ENCODE measurements at regions not wholly inside any gene's neighbourhood (a gene's known extent, or its start where the extent isn't known, plus 50 kb on each side); places are given as distances from the start of the nearest gene placed in this dataset.

- DNase-seq = no peak
Observed at GRCh38 chr13:59337070-59337469, 826.7 kb downstream of the DIAPH3 start.

GRCh38 chr13:59340151-59340550, 823.6 kb downstream of the DIAPH3 start:
- no peak for DNase-seq

DNA sequence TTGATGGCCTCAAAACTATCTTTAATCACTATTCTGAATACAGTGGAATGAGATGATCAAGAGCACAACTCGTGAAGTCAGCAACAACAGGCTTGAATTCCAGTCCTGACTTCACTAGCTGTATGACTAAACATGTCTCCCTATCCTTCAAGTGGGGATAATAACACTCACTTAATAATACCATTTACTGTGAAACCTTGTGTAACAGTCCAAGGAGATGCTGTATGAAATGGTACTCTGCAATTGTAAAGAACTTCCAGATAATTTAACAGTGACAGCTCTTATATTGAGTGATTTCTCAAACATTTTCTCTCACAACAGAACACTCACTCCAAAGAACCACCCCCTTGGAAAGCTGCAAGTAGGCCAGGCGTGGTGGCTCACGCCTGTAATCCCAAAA, 823.1 kb downstream of the DIAPH3 start:
- DNase-seq = no peak

GRCh38 chr13:59342400-59342799, 821.3 kb downstream of the DIAPH3 start:
- DNase-seq = no peak

DNA sequence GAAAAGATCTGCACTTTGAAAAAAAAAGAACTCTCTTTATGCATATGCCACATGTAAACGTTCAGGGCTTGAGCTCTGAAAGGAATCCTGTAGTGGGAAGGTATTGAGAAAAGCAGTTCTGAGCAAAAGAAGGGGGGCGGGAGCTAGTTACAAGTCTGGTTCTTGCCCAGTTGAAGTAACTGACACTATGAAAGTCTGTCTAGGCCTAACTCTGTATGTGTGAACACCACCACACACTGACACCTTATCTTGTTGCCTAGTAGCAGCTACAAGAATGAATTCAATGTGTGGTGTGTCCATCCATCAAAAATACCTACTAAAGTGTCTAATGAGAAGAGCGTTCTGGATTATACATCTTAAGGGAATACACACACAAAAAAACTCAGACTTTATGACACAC, 820.6 kb downstream of the DIAPH3 start:
- DNase-seq = no peak

GRCh38 chr13:59343993-59344822, 819.5 kb downstream of the DIAPH3 start:
- no peak for DNase-seq

DNA sequence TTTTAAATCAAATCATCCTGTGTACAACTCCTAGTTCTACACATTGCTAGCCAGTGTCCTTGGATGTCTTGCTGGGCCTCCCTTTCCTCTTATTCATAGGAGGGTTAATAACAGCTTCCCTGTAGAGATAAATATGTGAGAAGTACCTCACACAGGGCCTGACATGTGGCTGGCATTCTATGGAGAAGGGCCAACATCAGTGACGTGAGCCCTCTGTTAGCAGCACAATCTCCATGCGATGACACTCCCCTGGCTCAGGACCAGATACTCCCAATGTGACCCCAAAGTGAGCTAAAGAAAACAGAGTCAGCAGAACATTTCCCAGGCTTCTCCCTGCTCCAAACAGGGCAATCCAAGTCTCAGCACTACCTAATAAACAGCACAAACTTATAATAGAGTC, 818.4 kb downstream of the DIAPH3 start:
- DNase-seq = no peak

GRCh38 chr13:59346999-59347723, 816.6 kb downstream of the DIAPH3 start:
- no peak for DNase-seq

- no peak for DNase-seq
Observed at GRCh38 chr13:59348617-59349016, 815.1 kb downstream of the DIAPH3 start.

GRCh38 chr13:59352600-59352999, 811.1 kb downstream of the DIAPH3 start:
- no peak for DNase-seq

- DNase-seq = no peak
Observed at GRCh38 chr13:59354665-59355369, 808.9 kb downstream of the DIAPH3 start.

- no peak for DNase-seq
Observed at GRCh38 chr13:59356607-59357006, 807.1 kb downstream of the DIAPH3 start.

DNA sequence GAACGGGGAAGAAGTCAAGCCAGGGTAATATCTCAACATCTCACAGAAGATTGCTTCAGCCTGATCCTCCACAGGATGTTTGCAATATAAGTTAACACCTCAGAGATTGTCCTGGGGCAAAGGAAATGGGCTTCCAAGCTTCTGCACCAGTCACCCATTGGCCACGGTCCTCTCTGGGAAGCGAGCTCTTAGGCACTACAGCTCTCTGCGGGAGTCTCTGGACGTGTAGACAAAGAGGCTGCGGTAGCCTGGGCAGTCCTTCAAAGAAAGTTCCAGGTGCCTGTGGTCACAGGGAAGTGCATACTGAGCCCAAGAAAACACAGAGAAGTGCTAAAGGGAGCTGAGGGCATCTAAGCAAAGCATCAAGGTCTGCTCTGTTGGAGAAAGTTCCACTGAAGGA, 805.7 kb downstream of the DIAPH3 start:
- no peak for DNase-seq

DNA sequence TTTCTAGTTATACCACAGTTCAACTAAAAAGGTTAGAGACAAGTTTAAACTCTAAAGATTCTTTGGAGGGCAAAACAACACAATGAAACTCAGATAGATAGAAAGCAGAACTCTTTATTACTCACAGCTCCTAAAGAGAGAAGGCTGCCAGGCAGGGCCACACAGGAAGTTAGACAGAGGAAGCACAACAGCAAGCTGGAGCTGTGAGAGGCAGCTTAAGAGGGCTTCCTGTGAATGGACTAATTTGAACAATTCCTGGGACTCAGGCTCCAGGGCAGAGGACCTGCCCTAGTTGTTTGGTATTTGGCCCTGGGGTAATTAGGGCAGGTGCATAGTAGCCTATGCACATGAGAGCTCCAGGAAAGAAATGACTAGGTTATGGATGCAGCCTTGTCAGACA, 803.6 kb downstream of the DIAPH3 start:
- DNase-seq = no peak

DNA sequence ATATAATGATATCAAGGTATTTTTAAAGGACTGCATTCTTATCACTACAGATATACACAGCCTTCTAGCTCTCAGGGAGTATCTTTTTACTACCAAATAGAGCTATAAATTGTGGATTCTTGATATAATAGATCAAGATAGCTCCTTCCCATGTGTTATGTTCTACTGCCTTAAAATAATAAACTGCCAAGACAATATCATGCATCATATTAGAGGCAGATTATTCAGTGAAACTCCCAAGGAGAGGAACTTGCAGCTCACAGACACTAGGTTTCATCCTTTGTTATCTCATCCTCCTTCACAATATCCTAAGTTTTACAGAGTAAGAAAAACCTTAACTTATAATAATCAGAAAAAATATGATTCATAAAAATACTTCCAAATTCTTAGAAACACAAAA, 802.8 kb downstream of the DIAPH3 start:
- no peak for DNase-seq

GRCh38 chr13:59363313-59363712, 800.4 kb downstream of the DIAPH3 start:
- DNase-seq = no peak

- DNase-seq = no peak
Observed at GRCh38 chr13:59363947-59364346, 799.8 kb downstream of the DIAPH3 start.

DNA sequence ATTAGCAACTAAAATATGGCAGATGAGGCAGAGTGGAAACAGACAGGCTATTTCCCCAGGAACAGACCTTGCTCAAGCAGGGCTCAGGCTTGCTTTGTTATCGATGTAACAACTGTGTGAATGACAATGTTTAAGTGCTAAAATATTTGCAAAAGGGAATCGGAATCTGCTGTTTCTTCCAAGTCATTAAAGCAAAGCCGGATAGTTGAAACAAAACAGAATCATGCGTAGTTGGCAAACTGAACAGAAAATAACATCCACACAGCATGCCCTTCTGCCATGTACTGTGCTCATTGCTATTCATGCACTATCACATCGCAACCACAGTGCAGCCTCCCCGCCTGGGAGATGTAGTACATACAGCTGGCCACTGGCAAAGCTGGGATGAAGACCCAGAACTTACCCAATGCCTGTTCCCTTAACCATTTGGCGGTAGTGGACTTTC, 799.1 kb downstream of the DIAPH3 start:
- no peak for DNase-seq

DNA sequence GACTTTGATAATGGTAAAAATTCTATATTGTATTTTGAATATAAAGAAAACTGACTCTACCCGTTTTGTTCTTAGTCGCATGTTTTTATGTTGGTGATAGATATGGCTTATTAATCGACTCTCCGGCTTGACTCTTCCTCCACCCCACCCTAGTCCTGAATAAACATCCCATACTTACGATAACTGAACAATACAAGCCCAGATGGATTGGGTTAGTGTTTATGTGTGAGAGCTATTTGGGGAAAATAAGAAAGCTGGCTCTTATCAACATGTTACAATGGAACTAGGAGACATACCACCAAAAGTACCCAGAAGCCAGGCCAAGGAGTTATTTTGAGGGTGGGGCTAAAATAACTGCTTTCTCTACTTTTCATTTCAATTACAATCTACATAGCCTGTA, 796.3 kb downstream of the DIAPH3 start:
- DNase-seq = no peak

DNA sequence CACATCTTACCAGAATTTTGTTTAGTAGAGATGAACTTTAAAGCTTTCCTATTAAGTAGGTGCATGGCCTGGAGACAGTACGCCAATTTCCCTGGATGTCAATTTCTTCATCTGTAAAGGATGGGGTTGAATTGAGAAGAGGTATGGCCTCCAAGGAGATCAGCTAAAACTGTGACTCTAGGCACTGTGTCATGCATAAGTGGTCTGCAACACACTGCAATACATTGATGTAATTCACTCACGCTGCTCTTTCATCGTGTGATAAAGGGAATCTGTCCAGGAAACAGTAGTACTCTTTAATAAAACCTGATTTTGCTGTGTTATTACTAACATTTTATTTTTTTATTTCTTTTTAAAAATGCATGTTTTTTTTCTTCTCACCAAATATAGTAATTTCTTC, 795.8 kb downstream of the DIAPH3 start:
- no peak for DNase-seq

GRCh38 chr13:59368693-59369092, 795.0 kb downstream of the DIAPH3 start:
- no peak for DNase-seq

DNA sequence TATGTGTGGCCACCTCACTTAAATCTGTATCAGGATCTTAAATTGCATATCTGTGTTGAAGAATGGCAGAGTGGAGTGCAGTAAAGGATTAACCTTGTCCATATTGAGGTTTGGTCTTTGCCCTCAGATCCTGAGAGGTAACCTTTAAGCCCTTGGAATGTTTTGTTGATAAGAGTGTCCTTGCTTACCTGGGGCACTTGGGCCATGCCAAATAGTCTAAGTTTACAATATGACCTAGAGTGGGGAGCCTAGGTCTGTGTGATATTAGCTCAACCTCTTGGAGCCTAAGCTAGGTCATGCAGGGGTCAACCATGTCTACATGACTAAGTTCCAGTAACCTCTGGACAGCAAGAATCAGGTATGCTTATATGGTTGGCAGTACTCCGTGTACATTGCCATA, 792.5 kb downstream of the DIAPH3 start:
- DNase-seq = no peak

GRCh38 chr13:59373341-59373740, 790.4 kb downstream of the DIAPH3 start:
- no peak for DNase-seq

GRCh38 chr13:59374691-59375090, 789.0 kb downstream of the DIAPH3 start:
- DNase-seq = no peak
